CD4-positive, alpha-beta T cell treated with Interferon gamma for 1 hour (primary cell): ENCODE measurements at regions not wholly inside any gene's neighbourhood (a gene's known extent, or its start where the extent isn't known, plus 50 kb on each side); places are given as distances from the start of the nearest gene placed in this dataset.

Source experiments
- DNase-seq: peaks from one replicate; pipeline ENCODE4 v3.0.0-alpha.2; 2020

DNA sequence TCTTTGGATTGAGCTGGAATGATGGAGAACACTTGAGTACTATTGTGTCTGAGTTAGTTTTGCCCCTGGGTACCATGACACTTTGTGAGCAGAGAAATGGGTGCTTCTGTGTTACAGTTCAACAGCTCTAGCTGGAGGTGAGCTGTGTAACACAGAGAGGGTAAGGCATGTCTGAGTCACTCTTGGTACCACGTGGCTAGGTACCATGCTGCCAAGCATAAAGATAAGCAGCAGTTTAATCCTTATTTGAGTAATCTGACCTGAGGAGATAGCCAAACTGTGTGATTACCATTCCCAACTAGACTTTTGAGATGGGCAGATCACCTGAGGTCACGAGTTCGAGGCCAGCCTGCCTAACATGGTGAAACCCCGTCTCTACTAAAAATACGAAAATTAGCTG lies 122.0 kb downstream of the OLFM4 start:
- DNase-seq = no peak

DNA sequence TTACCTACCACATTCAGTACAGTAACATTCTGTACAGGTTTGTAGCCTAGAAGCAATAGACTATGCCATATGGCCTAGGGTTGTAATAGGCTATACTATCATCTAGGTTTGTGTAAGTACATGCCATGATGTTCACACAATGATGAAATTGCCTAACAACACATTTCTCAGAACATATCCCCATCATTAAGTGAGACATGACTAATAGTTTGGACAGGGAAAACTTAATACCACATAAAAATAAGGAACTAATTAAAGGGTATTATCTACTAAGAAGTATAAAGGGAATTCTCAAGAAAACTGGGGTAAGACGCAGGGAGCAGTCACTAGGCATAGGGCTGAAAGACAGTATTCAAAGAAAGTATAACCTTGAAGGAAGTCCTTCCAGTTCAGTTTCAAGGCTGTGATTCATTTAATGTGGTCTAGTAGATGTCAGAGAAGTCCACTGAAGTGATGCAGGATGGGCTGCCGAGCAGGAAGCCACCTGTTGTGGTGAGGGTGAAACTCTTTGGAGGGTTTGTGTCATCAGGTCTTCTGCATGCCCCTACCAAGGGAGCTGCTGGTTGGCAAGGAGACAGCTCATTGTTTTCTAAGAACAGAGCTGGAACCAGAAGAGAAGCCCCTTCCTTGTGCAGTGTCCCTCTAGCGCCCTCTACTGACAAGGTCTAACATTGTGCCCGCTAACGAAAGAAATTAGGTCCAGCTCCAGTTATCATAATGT lies 122.9 kb downstream of the OLFM4 start:
- DNase-seq = no peak

DNA sequence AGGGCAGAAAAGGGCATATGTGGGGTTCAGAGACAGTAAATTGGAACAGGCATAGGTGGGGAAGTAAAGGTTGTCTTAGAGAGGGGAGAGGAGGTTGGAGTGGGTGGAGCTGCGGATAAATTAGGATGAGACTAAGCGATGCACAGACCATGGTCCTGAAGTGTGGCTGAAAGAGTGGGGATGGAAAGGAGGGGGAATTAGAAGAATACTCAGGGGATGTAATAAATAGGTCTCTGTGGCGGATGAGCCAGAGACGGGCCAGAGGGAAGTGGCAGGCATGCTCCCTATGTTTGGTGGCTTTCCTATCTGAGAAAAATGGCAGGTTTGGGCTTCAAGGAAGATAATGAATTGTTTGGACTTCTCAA lies 123.4 kb downstream of the OLFM4 start:
- DNase-seq = no peak

DNA sequence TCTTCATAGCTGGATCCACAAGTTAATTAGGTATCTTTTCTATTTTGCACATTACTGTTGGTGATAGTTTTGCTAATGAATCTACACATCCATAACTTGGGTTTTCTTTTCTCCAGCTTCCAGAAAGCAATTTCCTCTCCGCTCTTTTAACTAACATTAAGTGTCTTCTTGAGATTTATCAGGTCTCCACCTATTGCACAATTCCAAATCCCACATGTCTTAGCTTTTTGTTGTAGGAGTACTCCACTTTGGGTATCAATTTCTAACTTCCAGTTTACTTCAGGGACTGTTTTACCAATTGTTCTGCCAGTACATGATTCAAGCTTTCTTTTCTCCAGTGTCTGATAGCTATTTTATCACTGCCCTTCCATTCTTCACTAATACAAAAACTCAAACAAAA lies 129.6 kb downstream of the OLFM4 start:
- DNase-seq = no peak

DNA sequence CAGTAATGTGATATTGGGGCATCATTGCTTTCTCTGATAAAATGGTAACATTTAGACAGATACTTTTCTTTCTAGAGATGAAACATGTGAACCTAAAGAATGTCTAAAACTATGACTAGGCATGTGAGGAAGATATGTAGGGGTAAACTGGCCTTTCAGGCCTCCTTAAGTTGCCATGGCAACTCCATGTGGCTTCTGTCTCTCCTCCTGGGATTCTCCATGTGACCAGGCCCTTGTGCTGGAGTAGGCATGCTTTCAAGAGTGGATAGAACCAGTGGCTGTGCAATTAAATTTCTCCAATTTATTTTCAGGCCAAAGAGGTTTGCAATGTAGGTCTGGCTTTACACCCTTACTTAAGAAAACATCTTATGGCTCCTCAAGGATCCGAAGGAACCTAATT lies 130.8 kb downstream of the OLFM4 start:
- no peak for DNase-seq

DNA sequence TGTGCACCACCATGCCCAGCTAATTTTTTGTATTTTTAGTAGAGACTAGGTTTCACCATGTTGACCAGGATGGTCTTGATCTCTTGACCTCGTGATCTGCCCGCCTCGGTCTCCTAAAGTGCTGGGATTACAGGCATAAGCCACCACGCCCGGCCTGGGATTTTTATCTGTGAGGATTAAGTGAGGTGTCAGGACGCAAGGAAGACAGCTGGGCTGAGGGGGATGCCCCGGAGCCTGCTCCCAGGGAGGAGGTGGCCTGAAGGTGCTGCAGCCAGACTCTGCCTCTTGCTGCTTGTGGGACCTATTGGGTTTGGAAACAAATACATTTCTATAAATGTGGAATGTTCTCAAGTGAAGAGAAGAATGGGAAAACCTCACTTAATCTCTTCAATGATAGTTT lies 131.6 kb downstream of the OLFM4 start:
- no peak for DNase-seq

DNA sequence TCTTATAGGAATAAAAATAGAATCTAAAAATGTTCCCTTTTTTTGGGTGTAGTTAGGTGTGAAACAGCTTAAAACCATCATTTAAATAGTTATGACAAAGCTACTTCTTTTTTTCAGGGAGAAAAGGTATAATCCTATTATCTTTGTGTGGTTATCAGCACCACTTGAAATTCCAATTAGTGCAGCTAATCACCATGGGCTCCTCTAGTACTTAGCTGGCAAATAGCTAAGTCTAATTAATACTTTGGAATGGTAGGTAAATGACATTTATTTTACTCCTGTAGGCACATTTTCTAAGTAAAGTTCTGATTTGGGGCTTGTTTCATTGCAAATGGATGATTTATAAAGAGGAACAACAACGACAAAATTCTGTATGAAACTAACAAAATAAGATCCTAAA lies 132.6 kb downstream of the OLFM4 start:
- no peak for DNase-seq

DNA sequence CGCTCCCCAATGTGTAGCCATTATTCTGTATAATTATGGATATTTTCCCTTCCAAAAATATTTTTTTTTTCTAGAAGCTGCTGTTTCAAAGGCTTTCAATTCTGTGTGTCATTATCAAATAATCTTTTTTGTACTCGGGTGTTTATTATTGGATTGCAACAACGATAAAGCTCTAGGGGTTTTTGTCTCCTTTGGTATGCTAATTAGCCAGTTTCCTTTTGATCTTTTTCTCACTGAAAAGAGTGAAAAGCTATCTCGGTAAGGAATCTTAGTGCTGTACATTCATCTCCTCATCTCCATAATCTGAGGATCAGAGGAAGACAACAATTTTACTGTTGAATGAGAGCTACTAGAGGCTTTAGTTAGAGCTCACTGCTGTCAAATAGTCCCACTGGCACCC lies 136.6 kb downstream of the OLFM4 start:
- no peak for DNase-seq

DNA sequence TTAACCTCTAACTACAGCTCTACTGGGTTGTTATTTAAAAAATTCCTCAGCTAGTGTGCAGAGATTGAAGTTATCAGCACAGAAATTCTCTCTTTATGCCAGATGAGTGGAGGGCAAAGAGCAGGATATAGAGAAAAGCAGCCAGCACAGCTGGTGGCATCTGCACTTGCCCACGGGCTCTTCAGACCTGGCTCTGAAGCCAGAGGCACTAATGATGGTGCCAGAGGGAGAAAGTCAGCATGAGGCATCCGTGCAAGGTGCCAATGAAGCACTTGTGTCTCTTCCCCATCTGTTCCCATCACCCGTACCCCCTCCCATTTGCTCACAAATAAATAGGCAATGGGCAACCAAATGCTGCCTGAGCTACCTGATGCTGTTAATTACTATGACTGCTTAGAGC lies 138.9 kb downstream of the OLFM4 start:
- DNase-seq = no peak

DNA sequence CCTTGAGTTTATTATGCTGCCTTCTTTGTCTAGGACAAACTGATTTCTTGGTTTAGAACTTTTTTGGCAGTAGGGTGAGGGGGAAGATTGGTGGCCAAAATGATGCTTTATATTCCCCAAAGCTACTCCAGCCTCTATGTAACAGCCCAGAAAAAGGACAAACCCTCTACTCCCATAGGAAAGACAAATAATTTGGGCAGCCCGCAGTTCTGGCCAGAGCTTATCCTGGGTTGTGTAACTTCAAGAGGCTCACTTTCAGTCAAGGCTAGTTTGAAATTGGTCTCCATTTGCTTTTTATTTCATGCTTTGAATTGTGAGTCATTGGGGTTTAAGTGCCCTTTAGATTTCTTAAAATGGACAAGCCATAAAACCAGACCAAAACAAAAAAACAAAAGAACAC lies 142.3 kb downstream of the OLFM4 start:
- no peak for DNase-seq

DNA sequence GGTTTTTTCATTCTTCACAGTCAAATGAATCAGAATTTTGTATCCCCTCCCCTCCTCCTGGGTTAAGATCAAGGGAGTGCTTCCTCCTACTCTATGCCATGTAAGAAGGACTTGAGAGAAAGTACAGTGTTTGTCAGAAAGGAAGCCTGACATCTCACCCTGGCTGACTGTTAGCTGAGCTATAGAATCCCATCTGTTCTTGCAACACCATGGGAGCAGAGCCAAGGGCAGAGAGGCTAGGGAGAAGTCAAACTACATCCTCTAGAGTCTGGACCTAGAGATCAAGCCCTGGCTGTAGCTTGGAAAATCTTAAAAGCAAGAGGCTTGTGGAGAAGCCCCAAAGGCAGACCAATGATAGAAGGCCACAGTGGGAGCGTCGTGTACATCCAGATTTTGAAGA lies 145.9 kb downstream of the OLFM4 start:
- DNase-seq = no peak

DNA sequence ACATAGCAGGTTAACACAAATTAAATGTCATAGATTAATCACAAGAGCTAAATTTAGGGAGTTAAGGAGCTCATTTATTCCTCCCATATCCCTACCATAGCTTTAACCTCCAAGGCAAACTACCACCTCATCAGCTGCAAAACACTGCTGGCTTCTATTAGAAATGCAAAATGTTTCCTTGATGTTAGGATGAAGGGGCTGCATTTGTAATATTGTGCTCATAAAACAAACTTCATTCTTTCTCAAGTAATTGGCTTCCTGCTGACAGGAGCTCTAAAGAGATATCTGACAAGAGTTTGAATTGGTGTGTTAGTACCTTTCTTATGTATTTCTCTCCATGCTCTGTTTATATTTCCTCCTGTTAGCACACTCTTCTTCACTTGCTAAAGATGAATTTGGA lies 152.1 kb downstream of the OLFM4 start:
- no peak for DNase-seq

DNA sequence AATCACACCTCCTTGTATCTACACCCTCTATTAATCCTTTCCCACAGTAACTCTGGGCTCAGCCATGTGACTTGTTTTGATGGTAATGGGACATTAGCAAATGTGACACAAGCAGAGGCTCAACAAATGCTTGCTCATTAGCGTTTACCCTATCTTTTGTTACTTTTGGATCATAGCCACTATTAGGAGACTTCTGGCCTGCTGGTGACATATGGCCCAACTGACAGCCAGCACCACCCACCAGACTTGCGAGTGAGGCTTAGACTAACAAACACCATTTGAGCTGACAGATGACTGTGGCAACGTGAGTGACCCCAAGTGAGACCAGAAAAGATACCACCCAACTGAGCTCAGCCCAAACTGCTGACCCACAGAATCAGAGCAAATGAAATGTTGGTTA lies 154.1 kb downstream of the OLFM4 start:
- DNase-seq = no peak

DNA sequence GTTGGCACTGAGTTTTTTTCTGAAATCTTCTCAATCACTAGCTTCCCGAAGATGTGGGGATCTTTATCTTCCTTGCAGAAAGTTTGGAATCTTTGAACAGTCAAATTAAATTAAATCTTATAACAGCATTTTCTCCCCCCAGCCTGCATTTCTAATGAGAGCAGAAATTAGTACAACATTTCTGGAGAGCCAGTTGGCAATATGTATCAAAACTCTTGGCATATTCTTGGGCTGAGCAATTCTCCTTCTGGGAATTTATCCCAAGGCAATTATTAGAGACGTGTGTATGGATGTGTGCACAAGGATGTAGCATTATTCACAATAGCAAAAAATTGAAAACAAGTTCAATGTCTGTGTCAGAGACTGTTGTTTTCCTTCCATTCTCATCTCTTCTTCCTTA lies 159.5 kb downstream of the OLFM4 start:
- no peak for DNase-seq

DNA sequence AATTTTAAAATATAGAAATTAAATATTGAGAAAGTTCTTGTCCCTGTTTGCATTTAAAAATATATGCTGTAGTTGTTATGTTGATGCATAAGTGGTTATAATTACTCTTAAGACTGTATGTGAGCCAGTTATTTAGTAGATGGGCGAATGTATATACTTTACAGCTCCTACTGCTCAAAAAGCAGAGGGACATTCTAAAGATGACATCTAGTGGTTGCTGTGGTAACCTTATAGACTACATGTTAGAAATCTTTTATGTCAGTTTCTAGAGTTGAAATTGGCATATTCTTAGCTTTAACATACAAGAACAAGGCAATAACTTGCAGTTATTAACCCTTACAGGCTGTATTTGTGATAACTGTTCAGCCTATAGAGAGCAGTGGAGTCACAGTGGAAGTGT lies 160.5 kb downstream of the OLFM4 start:
- DNase-seq = no peak

DNA sequence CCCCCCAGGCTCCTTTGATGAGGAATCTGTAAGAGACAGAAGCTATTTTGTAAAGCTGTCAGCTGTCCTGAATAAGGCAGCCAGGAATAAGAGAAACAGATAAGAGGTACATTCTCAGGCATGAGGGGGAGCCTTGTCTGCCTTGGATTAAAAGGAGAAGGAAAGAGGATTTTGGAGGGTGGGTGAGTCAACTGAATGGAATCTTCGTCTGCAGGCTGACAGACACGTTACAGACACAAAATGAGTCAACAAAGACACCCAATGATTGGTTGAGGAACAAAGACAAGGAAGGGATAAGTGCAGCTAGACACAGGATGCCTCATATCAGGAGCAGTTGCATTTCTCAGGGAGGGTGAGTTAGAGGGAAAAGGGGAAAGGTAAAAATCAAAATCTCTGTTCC lies 162.5 kb downstream of the OLFM4 start:
- no peak for DNase-seq

DNA sequence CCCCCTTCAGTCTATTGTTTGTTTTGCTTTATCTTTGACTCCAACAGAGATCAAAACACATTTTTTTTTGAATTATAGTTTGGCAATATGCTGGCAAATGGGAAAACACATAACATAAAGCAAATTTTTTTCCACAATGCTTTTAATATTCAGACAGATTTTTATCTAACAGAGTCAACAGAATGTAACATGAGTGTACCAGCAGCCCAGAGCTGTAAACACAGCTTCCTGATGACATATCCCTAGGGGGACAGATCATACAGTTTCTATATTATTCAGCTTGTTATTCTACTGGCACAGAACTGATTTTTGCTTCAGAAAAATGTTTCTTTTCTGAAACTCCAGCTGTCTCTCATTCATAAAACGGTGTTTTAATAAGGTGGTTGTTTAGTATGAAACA lies 168.8 kb downstream of the OLFM4 start:
- no peak for DNase-seq

DNA sequence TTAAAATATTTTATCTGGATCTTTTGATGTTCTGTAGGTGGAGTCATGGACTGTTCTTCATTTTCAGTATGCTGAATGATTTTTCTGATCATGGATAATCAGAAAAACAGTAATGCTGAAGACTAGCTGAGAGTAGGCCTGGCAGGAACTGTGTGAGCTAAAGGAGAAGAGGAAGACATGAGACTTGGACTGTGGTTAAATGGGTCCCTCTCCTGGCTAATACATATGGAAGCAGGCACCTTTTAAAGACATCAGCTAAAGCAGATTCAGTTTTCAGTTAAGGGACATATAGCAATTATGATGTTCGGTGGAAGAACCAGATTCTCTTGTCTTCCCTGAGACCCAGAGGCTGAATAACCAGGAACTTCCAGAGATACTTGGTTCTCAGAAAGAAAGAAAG lies 169.4 kb downstream of the OLFM4 start:
- no peak for DNase-seq

DNA sequence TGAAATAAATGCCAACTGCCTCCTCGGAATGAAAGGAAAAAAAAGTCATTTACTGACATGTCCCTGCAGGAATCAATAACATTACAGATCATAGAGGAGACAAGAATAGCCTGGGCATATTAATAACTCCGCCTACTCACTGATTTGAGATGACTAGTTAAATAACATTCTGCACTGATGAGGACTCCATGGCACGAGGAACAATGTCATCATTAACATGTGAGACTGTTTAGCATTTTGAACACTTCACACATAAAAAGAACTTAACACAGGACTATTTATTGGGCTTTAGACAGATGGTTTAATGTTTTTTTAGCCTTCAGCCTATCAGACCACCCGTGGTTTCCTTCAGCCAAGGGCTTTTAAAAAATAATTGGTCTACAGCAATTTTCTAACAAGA lies 170.1 kb downstream of the OLFM4 start:
- no peak for DNase-seq

DNA sequence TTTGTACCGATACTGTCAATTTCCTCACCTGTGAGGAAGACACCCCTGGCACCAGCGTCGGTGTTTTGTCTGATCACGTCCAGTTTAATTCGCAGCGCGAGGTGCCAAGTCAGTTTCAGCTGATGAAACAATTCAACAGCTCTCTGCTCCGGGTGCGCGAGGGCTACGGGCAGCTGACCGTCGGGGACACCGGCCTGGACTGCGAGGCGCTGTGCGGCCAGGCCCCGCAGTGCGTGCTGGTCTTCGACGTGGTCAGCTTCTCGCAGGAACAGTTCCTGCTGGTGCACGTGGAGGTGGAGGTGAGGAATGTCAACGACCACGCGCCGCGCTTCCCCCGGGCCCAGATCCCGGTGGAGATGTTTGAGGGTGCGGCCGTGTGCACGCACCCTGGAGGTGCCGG lies 171.5 kb downstream of the OLFM4 start:
- DNase-seq = no peak

DNA sequence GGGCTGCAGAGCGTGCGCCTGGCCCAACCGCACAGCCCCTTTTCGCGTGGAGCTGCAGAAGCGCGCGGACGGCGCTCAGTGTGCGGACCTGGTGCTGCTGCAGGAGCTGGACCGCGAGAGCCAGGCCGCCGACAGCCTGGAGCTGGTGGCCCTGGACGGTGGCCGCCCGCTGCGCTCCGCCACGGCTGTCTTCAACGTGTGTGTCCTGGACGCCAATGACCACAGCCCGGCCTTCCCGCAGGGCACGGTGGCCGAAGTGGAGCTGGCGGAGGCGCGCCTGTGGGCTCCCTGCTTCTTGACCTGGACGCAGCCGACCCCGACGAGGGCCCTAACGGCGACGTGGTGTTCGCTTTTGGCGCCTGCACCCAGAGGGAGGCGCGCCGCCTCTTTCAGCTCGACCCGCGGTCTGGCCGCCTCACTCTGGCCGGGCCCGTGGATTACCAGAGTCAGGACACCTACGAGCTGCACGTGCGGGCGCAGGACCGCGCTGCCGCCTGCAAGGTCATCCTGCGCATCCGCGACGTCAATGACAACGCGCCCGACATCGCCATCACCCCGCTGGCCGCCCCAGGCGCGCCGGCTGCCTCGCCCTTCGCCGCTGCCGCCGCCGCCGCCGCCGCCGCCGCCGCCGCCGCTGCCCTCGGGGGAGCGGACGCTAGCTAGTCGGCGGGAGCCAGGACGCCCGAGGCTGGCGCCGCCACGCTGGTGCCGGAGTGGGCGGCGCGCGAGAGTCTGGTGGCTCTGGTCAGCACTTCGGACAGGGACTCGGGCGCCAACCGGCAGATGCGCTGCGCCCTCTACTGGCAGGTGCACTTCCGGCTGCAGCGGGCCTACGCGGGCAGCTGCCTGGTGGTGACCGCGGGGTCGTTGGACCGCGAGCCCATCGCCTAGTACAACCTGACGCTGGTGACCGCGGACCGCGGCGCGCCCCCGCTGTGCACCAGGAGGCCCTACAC lies 172.2 kb downstream of the OLFM4 start:
- DNase-seq = no peak

DNA sequence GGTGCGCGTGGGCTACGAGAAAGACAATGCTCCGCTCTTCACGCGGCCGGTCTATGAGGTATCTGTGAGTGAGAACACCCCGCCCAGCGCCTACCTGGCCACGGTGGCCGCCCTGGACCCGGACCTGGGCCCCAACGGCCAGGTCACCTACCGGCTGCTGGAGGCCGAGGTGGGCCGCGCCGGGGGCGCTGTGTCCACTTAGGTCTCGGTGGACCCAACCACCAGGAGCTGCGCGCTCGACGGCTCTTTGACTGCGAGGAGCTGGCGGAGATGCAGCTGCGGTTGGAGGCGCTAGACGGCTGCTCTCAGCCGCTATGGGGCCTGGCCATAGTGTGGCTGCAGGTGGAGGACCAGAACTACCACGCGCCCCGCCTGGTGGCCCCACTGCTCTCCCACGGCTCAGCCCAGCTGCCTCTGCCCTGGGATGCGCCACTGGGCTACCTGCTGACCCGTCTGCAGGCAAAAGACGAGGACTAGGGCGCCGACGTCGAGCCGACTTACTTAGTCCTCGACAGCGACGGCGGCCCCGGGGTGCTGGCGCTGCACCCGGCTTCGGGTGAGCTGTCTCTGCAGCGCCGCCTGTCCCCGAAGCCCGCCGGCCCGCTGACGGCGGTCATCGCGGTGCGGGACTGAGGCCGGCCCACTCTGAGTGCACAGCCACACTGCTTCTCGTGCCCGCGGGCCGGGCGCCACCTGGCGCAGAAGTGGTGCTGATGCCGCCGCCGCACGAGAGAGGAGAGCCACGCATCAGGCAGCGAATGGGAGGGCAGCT lies 173.0 kb downstream of the OLFM4 start:
- DNase-seq = no peak

DNA sequence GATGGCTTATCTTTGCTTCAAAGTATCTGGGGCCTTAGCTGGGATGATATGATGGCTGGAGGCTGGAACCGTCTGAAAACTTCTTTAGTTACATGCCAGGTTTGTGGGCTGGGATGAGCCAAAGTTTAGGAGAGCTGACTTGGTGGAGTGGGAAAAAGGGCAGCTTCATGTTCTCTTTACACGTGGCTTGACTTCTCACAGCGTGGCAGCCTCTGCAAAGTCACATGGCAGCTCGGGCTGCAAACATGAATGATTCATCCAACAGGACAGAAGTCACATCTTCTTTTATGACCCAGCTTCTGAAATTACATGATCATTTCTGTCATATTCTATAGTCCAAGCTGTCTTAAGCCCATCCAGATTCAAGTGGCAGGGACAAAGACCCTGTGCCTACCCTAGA lies 176.0 kb downstream of the OLFM4 start:
- no peak for DNase-seq

DNA sequence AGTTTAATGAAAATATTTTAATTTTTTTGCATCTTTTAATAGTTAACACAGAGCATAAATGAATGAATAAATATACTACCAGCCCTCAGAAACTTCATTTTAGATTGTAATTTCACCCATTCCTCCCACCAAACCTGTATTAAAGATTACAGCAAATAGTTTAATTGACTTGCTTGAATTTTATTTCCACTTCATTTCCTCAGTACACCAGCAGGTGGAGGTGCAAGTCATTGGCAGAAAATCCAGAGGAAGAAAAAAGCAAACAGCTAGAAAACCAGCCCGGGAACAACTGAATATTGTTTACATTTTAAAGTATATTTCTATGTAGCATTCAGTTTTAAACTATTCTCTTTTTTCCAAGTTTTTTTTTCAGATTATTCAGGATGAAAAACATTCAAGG lies 177.8 kb downstream of the OLFM4 start:
- DNase-seq = no peak
